ENCODE measurements at regions not wholly inside any gene's neighbourhood (a gene's known extent, or its start where the extent isn't known, plus 50 kb on each side); places are given as distances from the start of the nearest gene placed in this dataset.

DNA sequence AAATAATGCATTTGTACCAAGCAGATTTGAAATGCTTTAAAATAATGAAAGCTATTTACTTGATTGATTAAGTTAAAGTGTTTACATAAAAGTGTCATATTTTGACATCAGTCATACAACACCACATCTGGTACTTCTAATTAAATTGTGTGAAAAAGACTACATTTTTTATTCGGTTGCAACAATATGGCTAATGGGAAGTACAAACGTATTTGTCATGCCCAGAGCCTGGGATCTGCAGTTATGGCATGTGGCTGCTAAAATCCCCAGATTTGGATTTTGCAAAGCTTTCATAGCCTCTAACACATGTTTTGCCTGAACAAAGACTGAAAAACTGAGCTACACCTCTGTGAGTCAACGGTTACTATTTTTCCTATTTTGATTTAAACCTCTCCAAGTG lies 66.6 kb downstream of the LLPH start:
- TF ChIP-seq EP300 (IDR thresholded peaks at IDR 0.05) (no peak), RAD21 (conservative IDR thresholded peaks at IDR 0.05 in 1 of 2, IDR thresholded peaks at IDR 0.05 in 1 of 2) (no peak), JUN (IDR thresholded peaks at IDR 0.05) (no peak), CEBPB (IDR thresholded peaks at IDR 0.05) (no peak), POLR2A (IDR thresholded peaks at IDR 0.05; ENCODE audit: low read length) (no peak), SMC3 (IDR thresholded peaks at IDR 0.05) (no peak), RFX5 (IDR thresholded peaks at IDR 0.05) (no peak), BHLHE40 (IDR thresholded peaks at IDR 0.05; ENCODE audit: low read depth, low read length) (no peak), NR3C1 (IDR thresholded peaks at IDR 0.05) (no peak)
- TF ChIP-seq, protein P1, sequence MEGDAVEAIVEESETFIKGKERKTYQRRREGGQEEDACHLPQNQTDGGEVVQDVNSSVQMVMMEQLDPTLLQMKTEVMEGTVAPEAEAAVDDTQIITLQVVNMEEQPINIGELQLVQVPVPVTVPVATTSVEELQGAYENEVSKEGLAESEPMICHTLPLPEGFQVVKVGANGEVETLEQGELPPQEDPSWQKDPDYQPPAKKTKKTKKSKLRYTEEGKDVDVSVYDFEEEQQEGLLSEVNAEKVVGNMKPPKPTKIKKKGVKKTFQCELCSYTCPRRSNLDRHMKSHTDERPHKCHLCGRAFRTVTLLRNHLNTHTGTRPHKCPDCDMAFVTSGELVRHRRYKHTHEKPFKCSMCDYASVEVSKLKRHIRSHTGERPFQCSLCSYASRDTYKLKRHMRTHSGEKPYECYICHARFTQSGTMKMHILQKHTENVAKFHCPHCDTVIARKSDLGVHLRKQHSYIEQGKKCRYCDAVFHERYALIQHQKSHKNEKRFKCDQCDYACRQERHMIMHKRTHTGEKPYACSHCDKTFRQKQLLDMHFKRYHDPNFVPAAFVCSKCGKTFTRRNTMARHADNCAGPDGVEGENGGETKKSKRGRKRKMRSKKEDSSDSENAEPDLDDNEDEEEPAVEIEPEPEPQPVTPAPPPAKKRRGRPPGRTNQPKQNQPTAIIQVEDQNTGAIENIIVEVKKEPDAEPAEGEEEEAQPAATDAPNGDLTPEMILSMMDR (IDR thresholded peaks at IDR 0.05): no peak
- TF ChIP-seq, protein P2, sequence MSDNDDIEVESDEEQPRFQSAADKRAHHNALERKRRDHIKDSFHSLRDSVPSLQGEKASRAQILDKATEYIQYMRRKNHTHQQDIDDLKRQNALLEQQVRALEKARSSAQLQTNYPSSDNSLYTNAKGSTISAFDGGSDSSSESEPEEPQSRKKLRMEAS (IDR thresholded peaks at IDR 0.05): no peak
- TF ChIP-seq, protein P3, sequence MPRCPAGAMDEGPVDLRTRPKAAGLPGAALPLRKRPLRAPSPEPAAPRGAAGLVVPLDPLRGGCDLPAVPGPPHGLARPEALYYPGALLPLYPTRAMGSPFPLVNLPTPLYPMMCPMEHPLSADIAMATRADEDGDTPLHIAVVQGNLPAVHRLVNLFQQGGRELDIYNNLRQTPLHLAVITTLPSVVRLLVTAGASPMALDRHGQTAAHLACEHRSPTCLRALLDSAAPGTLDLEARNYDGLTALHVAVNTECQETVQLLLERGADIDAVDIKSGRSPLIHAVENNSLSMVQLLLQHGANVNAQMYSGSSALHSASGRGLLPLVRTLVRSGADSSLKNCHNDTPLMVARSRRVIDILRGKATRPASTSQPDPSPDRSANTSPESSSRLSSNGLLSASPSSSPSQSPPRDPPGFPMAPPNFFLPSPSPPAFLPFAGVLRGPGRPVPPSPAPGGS (IDR thresholded peaks at IDR 0.05): no peak
- TF ChIP-seq, protein P4, sequence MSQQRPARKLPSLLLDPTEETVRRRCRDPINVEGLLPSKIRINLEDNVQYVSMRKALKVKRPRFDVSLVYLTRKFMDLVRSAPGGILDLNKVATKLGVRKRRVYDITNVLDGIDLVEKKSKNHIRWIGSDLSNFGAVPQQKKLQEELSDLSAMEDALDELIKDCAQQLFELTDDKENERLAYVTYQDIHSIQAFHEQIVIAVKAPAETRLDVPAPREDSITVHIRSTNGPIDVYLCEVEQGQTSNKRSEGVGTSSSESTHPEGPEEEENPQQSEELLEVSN (IDR thresholded peaks at IDR 0.05; ENCODE audit: borderline replicate concordance, low read depth): no peak
